Nephron progenitor cell (in vitro differentiated cells): ENCODE measurements at regions not wholly inside any gene's neighbourhood (a gene's known extent, or its start where the extent isn't known, plus 50 kb on each side); places are given as distances from the start of the nearest gene placed in this dataset.
A peak's percentile ranks its signal among the peaks of the same experiment; 100 is the strongest.

ENCODE experiments used
- DNase-seq: peaks from one replicate; pipeline ENCODE4 v3.0.0; 2021
- H3K27ac Mint-ChIP-seq: 2 replicates; pipeline ENCODE4 v1.8.0; 2021; ENCODE audit warnings: mild to moderate bottlenecking, moderate library complexity, mixed read lengths
- H3K27me3 Mint-ChIP-seq: 2 replicates; pipeline ENCODE4 v1.8.0; 2021; ENCODE audit warnings: mild to moderate bottlenecking, low read depth, mixed read lengths; ENCODE audit not compliant: poor library complexity
- H3K36me3 Mint-ChIP-seq: 2 replicates; pipeline ENCODE4 v1.8.0; 2021; ENCODE audit warnings: low read depth, mixed read lengths
- H3K4me1 Mint-ChIP-seq: 2 replicates; pipeline ENCODE4 v1.8.0; 2021; ENCODE audit warnings: mixed read lengths
- H3K4me3 Mint-ChIP-seq: 2 replicates; pipeline ENCODE4 v1.8.0; 2021; ENCODE audit warnings: mild to moderate bottlenecking, moderate library complexity, mixed read lengths
- H3K9me3 Mint-ChIP-seq: 2 replicates; pipeline ENCODE4 v1.8.0; 2021; ENCODE audit warnings: mild to moderate bottlenecking, moderate library complexity, mixed read lengths
- CTCF ChIP-seq: fragments of 200-600 bp; sonication (generic); IDR thresholded peaks from 2 replicates; pipeline ENCODE4 v1.5.0; 2021; ENCODE audit warnings: antibody characterized with exemption

GRCh38 chr2:9681427-9681817, 50.6 kb upstream of the YWHAQ start:
- no peaks in the 10 kb centered on the region for H3K9me3 Mint-ChIP-seq
- TF ChIP-seq CTCF, result no peak
- no peak for DNase-seq
- no peaks in the 10 kb centered on the region for H3K36me3 Mint-ChIP-seq
- peaks cover 14% of the 10 kb centered on the region for H3K27me3 Mint-ChIP-seq
- no peak overlapping the region for H3K4me3 Mint-ChIP-seq
- peaks cover 3% of the 10 kb centered on the region for H3K4me1 Mint-ChIP-seq
- no peak overlapping the region for H3K27ac Mint-ChIP-seq

GRCh38 chr2:9685637-9686036, 54.8 kb upstream of the YWHAQ start:
- no peak overlapping the region for H3K4me3 Mint-ChIP-seq
- no peaks in the 10 kb centered on the region for H3K36me3 Mint-ChIP-seq
- H3K9me3 Mint-ChIP-seq, result no peaks in the 10 kb centered on the region
- H3K4me1 Mint-ChIP-seq, result peaks cover 17% of the 10 kb centered on the region
- TF ChIP-seq CTCF, result no peak
- peaks cover 3% of the 10 kb centered on the region for H3K27me3 Mint-ChIP-seq
- H3K27ac Mint-ChIP-seq, result no peak overlapping the region
- DNase-seq, result no peak

GRCh38 chr2:9686061-9686460, 55.3 kb upstream of the YWHAQ start:
- Mint-ChIP-seq H3K9me3 (no peaks in the 10 kb centered on the region), H3K4me1 (peaks cover 19% of the 10 kb centered on the region), H3K36me3 (no peaks in the 10 kb centered on the region), H3K27ac (no peak overlapping the region), H3K27me3 (peaks cover 3% of the 10 kb centered on the region), H3K4me3 (no peak overlapping the region)
- no peak for DNase-seq
- TF ChIP-seq CTCF, result no peak

GRCh38 chr2:9690252-9690651, 59.5 kb upstream of the YWHAQ start:
- DNase-seq, result no peak
- TF ChIP-seq CTCF, result no peak
- Mint-ChIP-seq H3K4me3 (no peak overlapping the region), H3K9me3 (no peaks in the 10 kb centered on the region), H3K4me1 (peaks cover 31% of the 10 kb centered on the region), H3K36me3 (no peaks in the 10 kb centered on the region), H3K27ac (peak overlapping the region; percentile 11), H3K27me3 (peaks cover 3% of the 10 kb centered on the region)

- Mint-ChIP-seq H3K27ac (peak overlapping the region; percentile 11), H3K27me3 (peaks cover 3% of the 10 kb centered on the region)
Measured at GRCh38 chr2:9690716-9691498, 60.1 kb upstream of the YWHAQ start.

More at GRCh38 chr2:9690716-9691498, 60.1 kb upstream of the YWHAQ start:
- no peak for DNase-seq
- H3K4me3 Mint-ChIP-seq, result no peak overlapping the region
- no peaks in the 10 kb centered on the region for H3K9me3 Mint-ChIP-seq
- TF ChIP-seq CTCF, result no peak
- peaks cover 31% of the 10 kb centered on the region for H3K4me1 Mint-ChIP-seq
- no peaks in the 10 kb centered on the region for H3K36me3 Mint-ChIP-seq
